PC-9 (cell line): ENCODE measurements at regions not wholly inside any gene's neighbourhood (a gene's known extent, or its start where the extent isn't known, plus 50 kb on each side); places are given as distances from the start of the nearest gene placed in this dataset.

Source experiments
- BruUV-seq: library from RNA; stranded (reverse); fragments of 400-500 nt; replicated peaks from 2 replicates; lab custom pipeline; 2021; lab: Mats Ljungman, UMichigan
- CTCF ChIA-PET: fragments of 300-600 bp; sonication (Branson Sonifier 250); formaldehyde crosslinking; loops from one replicate; lab custom pipeline; 2022; ENCODE audit warnings: antibody characterized with exemption; lab: Charles Lee
- POLR2A ChIA-PET: fragments of 300-600 bp; sonication (Branson Sonifier 250); formaldehyde crosslinking; loops from one replicate; lab custom pipeline; 2022; ENCODE audit warnings: antibody characterized with exemption; ENCODE audit not compliant: unreplicated experiment; lab: Charles Lee
- DNase-seq, 2 experiments: peaks; one replicate each; pipeline versions ENCODE4 v3.0.0 to v3.0.0-alpha.2; 2015 to 2022; ENCODE audit warnings: mixed read lengths in 1 of 2
- H2AFZ ChIP-seq: fragments of 200-600 bp; sonication (generic); 2 replicates; pipeline ENCODE4 v1.8.1; 2017; ENCODE audit warnings: antibody characterized with exemption
- H3F3A ChIP-seq: fragments of 200-600 bp; sonication (generic); 2 replicates; pipeline ENCODE4 v1.8.1; 2017; ENCODE audit warnings: antibody characterized with exemption, mild to moderate bottlenecking, low read depth; ENCODE audit not compliant: insufficient read depth
- H3K27ac ChIP-seq: fragments of 200-600 bp; sonication (generic); 2 replicates; pipeline ENCODE4 v1.6.1; 2016; ENCODE audit warnings: mixed run types
- H3K27me3 ChIP-seq: fragments of 200-600 bp; sonication (generic); 2 replicates; pipeline ENCODE4 v1.6.1; 2016; ENCODE audit warnings: low read depth, mixed run types; ENCODE audit not compliant: insufficient read depth
- H3K36me3 ChIP-seq: fragments of 200-600 bp; sonication (generic); 2 replicates; pipeline ENCODE4 v1.6.1; 2016; ENCODE audit warnings: low read depth, mixed run types
- H3K4me1 ChIP-seq: fragments of 200-600 bp; sonication (generic); replicated peaks from 2 replicates; pipeline ENCODE4 v1.6.1; 2016; ENCODE audit warnings: mixed run types; ENCODE audit not compliant: insufficient read depth
- H3K4me2 ChIP-seq: fragments of 200-600 bp; sonication (generic); 2 replicates; pipeline ENCODE4 v1.6.1; 2017; ENCODE audit warnings: mixed run types
- H3K4me3 ChIP-seq: fragments of 200-600 bp; sonication (generic); 2 replicates; pipeline ENCODE4 v1.6.1; 2016; ENCODE audit warnings: mixed run types
- H3K79me2 ChIP-seq: fragments of 200-600 bp; sonication (generic); 2 replicates; pipeline ENCODE4 v1.6.1; 2017; ENCODE audit warnings: low read depth, mixed run types
- H3K9me2 ChIP-seq: fragments of 200-600 bp; sonication (generic); 2 replicates; pipeline ENCODE4 v1.8.1; 2017; ENCODE audit warnings: mild to moderate bottlenecking; ENCODE audit not compliant: insufficient read depth
- H3K9me3 ChIP-seq: fragments of 200-600 bp; sonication (generic); 2 replicates; pipeline ENCODE4 v1.8.1; 2016; ENCODE audit warnings: low read depth; ENCODE audit not compliant: insufficient read depth
- H4K20me1 ChIP-seq: fragments of 200-600 bp; sonication (generic); 2 replicates; pipeline ENCODE4 v1.8.1; 2017; ENCODE audit not compliant: insufficient read depth
- EZH2 ChIP-seq: fragments of 200-600 bp; sonication (generic); IDR thresholded peaks from 2 replicates; pipeline ENCODE4 v1.8.0; 2017; ENCODE audit warnings: antibody characterized with exemption, low read depth
- intact Hi-C: fragments of 100-400 bp; cut with micrococcal nuclease; formaldehyde crosslinking; loops from one replicate; pipeline ENCODE4 v1.10.0; 2022; ENCODE audit not compliant: unreplicated experiment
- TF ChIP-seq, protein P1 (sequence below): fragments of 200-600 bp; sonication (generic); conservative IDR thresholded peaks from 2 replicates; pipeline ENCODE4 v1.6.1; 2017; ENCODE audit warnings: mixed run types, antibody characterized with exemption, mild to moderate bottlenecking, moderate library complexity

DNA sequence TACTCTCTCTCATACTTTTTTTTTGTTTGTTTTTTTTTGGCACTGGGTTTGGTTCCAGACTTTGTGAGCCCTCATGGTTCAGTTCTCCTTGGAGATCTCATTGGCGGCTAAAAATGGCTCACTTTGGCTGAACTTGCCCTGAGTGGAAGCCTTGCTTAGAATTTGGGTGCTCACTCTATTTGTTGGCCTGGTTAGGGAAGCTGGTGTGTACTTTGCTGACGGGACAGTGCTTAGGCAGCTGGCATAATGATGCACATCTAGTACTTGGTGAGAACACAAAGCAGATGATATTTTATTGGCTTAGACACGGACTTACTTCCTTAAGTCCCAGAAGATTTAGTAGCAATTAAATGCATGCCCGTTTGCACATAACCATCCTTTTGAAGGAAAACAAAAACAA is 66.5 kb upstream of the GRAMD1B start:
- CTCF ChIA-PET, result no interaction called here

DNA sequence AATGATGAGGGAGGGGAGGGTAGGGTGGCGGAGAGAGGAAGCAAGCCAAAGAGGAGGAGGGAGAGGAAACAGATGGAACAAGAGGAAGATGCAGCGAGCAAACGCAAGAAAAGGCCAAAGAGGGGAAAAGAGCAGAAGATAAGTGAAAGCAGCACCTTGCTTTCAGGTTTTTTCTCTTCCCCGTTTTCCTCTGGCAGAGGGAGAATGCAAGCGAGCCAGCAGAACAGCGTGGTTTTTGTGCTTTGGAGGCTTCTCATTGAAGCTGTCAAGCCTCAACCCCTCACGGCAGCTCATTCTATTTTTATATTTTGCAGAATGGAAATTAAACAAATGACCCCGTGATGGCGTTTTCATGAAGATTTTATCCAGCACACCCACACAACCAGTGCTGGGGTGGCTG is 67.1 kb upstream of the GRAMD1B start:
- no peaks in the 10 kb centered on the region for H3F3A ChIP-seq
- no peak for TF ChIP-seq EZH2
- TF ChIP-seq, protein P1, sequence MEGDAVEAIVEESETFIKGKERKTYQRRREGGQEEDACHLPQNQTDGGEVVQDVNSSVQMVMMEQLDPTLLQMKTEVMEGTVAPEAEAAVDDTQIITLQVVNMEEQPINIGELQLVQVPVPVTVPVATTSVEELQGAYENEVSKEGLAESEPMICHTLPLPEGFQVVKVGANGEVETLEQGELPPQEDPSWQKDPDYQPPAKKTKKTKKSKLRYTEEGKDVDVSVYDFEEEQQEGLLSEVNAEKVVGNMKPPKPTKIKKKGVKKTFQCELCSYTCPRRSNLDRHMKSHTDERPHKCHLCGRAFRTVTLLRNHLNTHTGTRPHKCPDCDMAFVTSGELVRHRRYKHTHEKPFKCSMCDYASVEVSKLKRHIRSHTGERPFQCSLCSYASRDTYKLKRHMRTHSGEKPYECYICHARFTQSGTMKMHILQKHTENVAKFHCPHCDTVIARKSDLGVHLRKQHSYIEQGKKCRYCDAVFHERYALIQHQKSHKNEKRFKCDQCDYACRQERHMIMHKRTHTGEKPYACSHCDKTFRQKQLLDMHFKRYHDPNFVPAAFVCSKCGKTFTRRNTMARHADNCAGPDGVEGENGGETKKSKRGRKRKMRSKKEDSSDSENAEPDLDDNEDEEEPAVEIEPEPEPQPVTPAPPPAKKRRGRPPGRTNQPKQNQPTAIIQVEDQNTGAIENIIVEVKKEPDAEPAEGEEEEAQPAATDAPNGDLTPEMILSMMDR, result no peak
- H4K20me1 ChIP-seq, result no peaks in the 10 kb centered on the region
- no peaks in the 10 kb centered on the region for H3K9me2 ChIP-seq
- no peaks in the 10 kb centered on the region for H3K4me1 ChIP-seq
- no peaks in the 10 kb centered on the region for H3K79me2 ChIP-seq
- peaks cover 46% of the 10 kb centered on the region for H3K27me3 ChIP-seq
- POLR2A ChIA-PET, result no interaction called here
- H2AFZ ChIP-seq, result no peak overlapping the region
- no TSS peak for BruUV-seq
- H3K4me2 ChIP-seq, result no peak overlapping the region
- no peaks in the 10 kb centered on the region for H3K36me3 ChIP-seq
- DNase-seq, result no peak
- no peak overlapping the region for H3K4me3 ChIP-seq
- H3K27ac ChIP-seq, result no peak overlapping the region
- CTCF ChIA-PET, result no interaction called here
- intact Hi-C loops, result no loop called here
- no peaks in the 10 kb centered on the region for H3K9me3 ChIP-seq

More for the DNA sequence above, 66.5 kb upstream of the GRAMD1B start:
- H3K27ac ChIP-seq, result no peak overlapping the region
- no peak for DNase-seq
- H3K79me2 ChIP-seq, result no peaks in the 10 kb centered on the region
- H3K4me1 ChIP-seq, result no peaks in the 10 kb centered on the region
- no peaks in the 10 kb centered on the region for H3F3A ChIP-seq
- H3K9me3 ChIP-seq, result no peaks in the 10 kb centered on the region
- H2AFZ ChIP-seq, result no peak overlapping the region
- POLR2A ChIA-PET, result no interaction called here
- no TSS peak for BruUV-seq
- no peaks in the 10 kb centered on the region for H3K36me3 ChIP-seq
- peaks cover 45% of the 10 kb centered on the region for H3K27me3 ChIP-seq
- TF ChIP-seq EZH2, result no peak
- TF ChIP-seq, protein P1, result no peak
- no peaks in the 10 kb centered on the region for H3K9me2 ChIP-seq
- no peak overlapping the region for H3K4me2 ChIP-seq
- H4K20me1 ChIP-seq, result no peaks in the 10 kb centered on the region
- intact Hi-C loops, result no loop called here
- no peak overlapping the region for H3K4me3 ChIP-seq

DNA sequence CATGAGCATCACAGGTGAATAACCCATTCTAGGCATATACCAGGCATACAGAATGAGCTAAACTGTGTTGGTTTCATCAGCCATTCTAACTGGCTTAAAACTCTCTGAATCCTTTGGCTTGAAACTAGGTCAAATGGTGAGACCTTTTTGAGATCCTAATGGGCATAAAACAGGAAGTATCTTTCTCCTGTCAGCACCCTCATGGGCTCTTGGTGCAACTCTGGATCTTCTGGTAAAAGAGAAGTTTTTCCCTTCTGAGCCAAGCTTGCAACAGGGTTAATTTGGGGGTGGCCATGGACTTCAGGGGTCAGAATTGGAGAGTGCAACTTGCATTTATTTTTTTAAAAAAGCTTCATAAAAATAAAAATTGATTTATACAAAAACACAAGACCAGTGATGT is 67.9 kb upstream of the GRAMD1B start:
- Histone ChIP-seq H3K79me2 (no peaks in the 10 kb centered on the region), H3K36me3 (no peaks in the 10 kb centered on the region), H2AFZ (no peak overlapping the region), H3K9me3 (no peaks in the 10 kb centered on the region), H3K4me2 (no peak overlapping the region), H4K20me1 (no peaks in the 10 kb centered on the region), H3K27me3 (peaks cover 50% of the 10 kb centered on the region), H3K4me1 (no peaks in the 10 kb centered on the region), H3K4me3 (no peak overlapping the region), H3K9me2 (no peaks in the 10 kb centered on the region), H3K27ac (no peak overlapping the region), H3F3A (no peaks in the 10 kb centered on the region)
- POLR2A ChIA-PET, result no interaction called here
- no peak for TF ChIP-seq EZH2
- TF ChIP-seq, protein P1, result no peak
- no peak for DNase-seq
- CTCF ChIA-PET, result no interaction called here
- intact Hi-C loops, result no loop called here
- no TSS peak for BruUV-seq
